ENCODE measurements at regions not wholly inside any gene's neighbourhood (a gene's known extent, or its start where the extent isn't known, plus 50 kb on each side); places are given as distances from the start of the nearest gene placed in this dataset.

- peak; percentile 45 to 64 for DNase-seq
- Histone ChIP-seq H3K9me3 (ENCODE audit: control insufficient read depth, low read length) (no peaks in the 10 kb centered on the region), H3K4me3 (ENCODE audit: low read length in 2 of 2) (no peak overlapping the region), H3K36me3 (ENCODE audit: control insufficient read depth in 1 of 2, insufficient read depth in 2 of 2, low read length in 1 of 2) (no peaks in the 10 kb centered on the region), H3K27ac (ENCODE audit: low read depth in 1 of 2, low read length in 2 of 2) (no peak overlapping the region), H3K27me3 (ENCODE audit: control insufficient read depth in 1 of 2, insufficient read depth in 2 of 2, low read length in 1 of 2) (no peaks in the 10 kb centered on the region), H3K4me1 (ENCODE audit: control insufficient read depth in 1 of 2, insufficient read depth in 2 of 2, low read length in 2 of 2) (no peaks in the 10 kb centered on the region)
- intact Hi-C loops (cut with DNase I): no loop called here
- peak; percentile 48 for ATAC-seq (ENCODE audit: low FRiP score)
- 96% methylated on average over 36 of the region's 36 CpGs for WGBS, 2 donors
Observed at GRCh38 chr4:92182006-92182735, 121.6 kb upstream of the GRID2 start.

GRCh38 chr4:92182736-92183407 lies 120.9 kb upstream of the GRID2 start:
- WGBS, 2 donors: 96 to 98% methylated on average over 33 of the region's 33 CpGs
- peak in 1 of 2 donors; percentile 37 for DNase-seq

DNA sequence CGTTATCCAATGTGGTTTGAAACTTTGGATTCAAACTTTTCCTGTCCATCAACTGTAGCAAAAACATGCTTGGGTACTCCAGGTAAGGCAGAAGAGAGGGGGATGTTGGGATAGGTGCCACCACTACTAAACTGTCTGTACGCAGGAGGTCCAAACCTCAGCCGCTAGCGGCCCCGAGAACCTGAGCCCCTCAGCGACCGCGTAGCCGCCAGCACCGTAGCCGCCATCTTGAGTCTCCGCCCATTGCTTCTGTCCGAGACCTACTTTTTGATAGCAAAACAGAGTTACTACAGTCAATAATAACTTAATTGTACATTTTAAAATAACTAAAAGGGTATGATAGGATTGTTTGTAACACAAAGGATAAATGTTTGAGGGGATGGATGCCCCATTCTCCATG lies 119.9 kb upstream of the GRID2 start:
- WGBS, 2 donors: 98 to 99% methylated on average over 13 of the region's 13 CpGs
- no peak overlapping the region for H3K4me3 ChIP-seq (ENCODE audit: low read length in 2 of 2)
- H3K36me3 ChIP-seq (ENCODE audit: control insufficient read depth in 1 of 2, insufficient read depth in 2 of 2, low read length in 1 of 2): no peaks in the 10 kb centered on the region
- no peaks in the 10 kb centered on the region for H3K4me1 ChIP-seq (ENCODE audit: control insufficient read depth in 1 of 2, insufficient read depth in 2 of 2, low read length in 2 of 2)
- no peak overlapping the region for H3K27ac ChIP-seq (ENCODE audit: low read depth in 1 of 2, low read length in 2 of 2)
- no peak for DNase-seq
- no peaks in the 10 kb centered on the region for H3K9me3 ChIP-seq (ENCODE audit: control insufficient read depth, low read length)
- no peak for ATAC-seq (ENCODE audit: low FRiP score)
- H3K27me3 ChIP-seq (ENCODE audit: control insufficient read depth in 1 of 2, insufficient read depth in 2 of 2, low read length in 1 of 2): no peaks in the 10 kb centered on the region
- intact Hi-C loops (cut with DNase I): no loop called here

More at GRCh38 chr4:92182736-92183407, 120.9 kb upstream of the GRID2 start:
- Histone ChIP-seq H3K9me3 (ENCODE audit: control insufficient read depth, low read length) (no peaks in the 10 kb centered on the region), H3K27me3 (ENCODE audit: control insufficient read depth in 1 of 2, insufficient read depth in 2 of 2, low read length in 1 of 2) (no peaks in the 10 kb centered on the region), H3K4me1 (ENCODE audit: control insufficient read depth in 1 of 2, insufficient read depth in 2 of 2, low read length in 2 of 2) (no peaks in the 10 kb centered on the region), H3K36me3 (ENCODE audit: control insufficient read depth in 1 of 2, insufficient read depth in 2 of 2, low read length in 1 of 2) (no peaks in the 10 kb centered on the region), H3K4me3 (ENCODE audit: low read length in 2 of 2) (no peak overlapping the region), H3K27ac (ENCODE audit: low read depth in 1 of 2, low read length in 2 of 2) (no peak overlapping the region)
- intact Hi-C loops (cut with DNase I): no loop called here
- no peak for ATAC-seq (ENCODE audit: low FRiP score)

DNA sequence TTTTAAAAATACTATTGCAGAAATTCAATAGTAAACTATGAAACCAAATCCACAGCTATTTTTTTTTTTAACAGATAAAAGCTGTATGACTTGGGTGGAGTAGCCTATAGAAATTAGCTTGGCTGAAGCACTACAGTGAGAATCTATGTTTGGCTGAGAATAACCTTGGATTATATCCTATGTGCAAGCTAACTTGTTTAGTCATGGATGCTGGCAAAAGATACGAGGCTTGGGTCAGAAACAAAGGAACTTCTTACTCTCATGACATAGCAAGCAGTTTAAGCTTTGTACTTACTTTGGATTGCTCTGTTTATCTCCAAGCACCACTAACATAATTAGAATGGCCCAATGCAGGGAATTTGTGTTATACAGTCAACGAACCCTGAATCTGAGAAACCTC lies 119.2 kb upstream of the GRID2 start:
- Histone ChIP-seq H3K27me3 (ENCODE audit: control insufficient read depth in 1 of 2, insufficient read depth in 2 of 2, low read length in 1 of 2) (no peaks in the 10 kb centered on the region), H3K4me1 (ENCODE audit: control insufficient read depth in 1 of 2, insufficient read depth in 2 of 2, low read length in 2 of 2) (no peaks in the 10 kb centered on the region), H3K27ac (ENCODE audit: low read depth in 1 of 2, low read length in 2 of 2) (no peak overlapping the region), H3K4me3 (ENCODE audit: low read length in 2 of 2) (no peak overlapping the region), H3K36me3 (ENCODE audit: control insufficient read depth in 1 of 2, insufficient read depth in 2 of 2, low read length in 1 of 2) (no peaks in the 10 kb centered on the region), H3K9me3 (ENCODE audit: control insufficient read depth, low read length) (no peaks in the 10 kb centered on the region)
- ATAC-seq (ENCODE audit: low FRiP score): no peak
- 54 to 57% methylated on average over 2 of the region's 2 CpGs for WGBS, 2 donors
- intact Hi-C loops (cut with DNase I): no loop called here
- no peak for DNase-seq

- H3K27me3 ChIP-seq (ENCODE audit: control insufficient read depth in 1 of 2, insufficient read depth in 2 of 2, low read length in 1 of 2): no peaks in the 10 kb centered on the region
- WGBS, 2 donors: 97% methylated on average over 2 of the region's 2 CpGs
- H3K4me1 ChIP-seq (ENCODE audit: control insufficient read depth in 1 of 2, insufficient read depth in 2 of 2, low read length in 2 of 2): no peaks in the 10 kb centered on the region
- H3K4me3 ChIP-seq (ENCODE audit: low read length in 2 of 2): no peak overlapping the region
- ATAC-seq (ENCODE audit: low FRiP score) (no peak), DNase-seq (no peak)
- H3K36me3 ChIP-seq (ENCODE audit: control insufficient read depth in 1 of 2, insufficient read depth in 2 of 2, low read length in 1 of 2): no peaks in the 10 kb centered on the region
- H3K9me3 ChIP-seq (ENCODE audit: control insufficient read depth, low read length): no peaks in the 10 kb centered on the region
- H3K27ac ChIP-seq (ENCODE audit: low read depth in 1 of 2, low read length in 2 of 2): no peak overlapping the region
- intact Hi-C loops (cut with DNase I): no loop called here
Observed at GRCh38 chr4:92186239-92186638, 117.5 kb upstream of the GRID2 start.

DNA sequence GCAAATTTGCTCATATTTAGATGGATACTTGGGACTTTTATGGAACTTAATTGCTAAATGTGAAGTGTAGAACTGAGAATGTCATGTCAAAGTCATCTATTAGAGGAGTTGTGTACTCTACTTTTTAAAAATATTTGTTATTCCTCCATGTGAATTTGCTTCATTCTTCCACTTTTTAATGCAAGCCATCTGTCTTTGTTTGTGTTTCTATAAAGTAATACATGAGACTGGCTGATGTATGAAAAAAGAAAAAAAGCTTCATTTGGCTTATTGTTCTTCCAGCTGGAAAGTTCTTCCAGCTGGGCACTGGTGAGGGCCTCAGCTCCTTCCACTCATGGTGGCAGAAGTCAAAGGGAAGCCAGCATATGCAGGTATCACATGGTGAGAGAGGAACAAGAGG lies 114.6 kb upstream of the GRID2 start:
- Histone ChIP-seq H3K27ac (ENCODE audit: low read depth in 1 of 2, low read length in 2 of 2) (no peak overlapping the region), H3K9me3 (ENCODE audit: control insufficient read depth, low read length) (no peaks in the 10 kb centered on the region), H3K27me3 (ENCODE audit: control insufficient read depth in 1 of 2, insufficient read depth in 2 of 2, low read length in 1 of 2) (no peaks in the 10 kb centered on the region), H3K4me3 (ENCODE audit: low read length in 2 of 2) (no peak overlapping the region), H3K36me3 (ENCODE audit: control insufficient read depth in 1 of 2, insufficient read depth in 2 of 2, low read length in 1 of 2) (no peaks in the 10 kb centered on the region), H3K4me1 (ENCODE audit: control insufficient read depth in 1 of 2, insufficient read depth in 2 of 2, low read length in 2 of 2) (no peaks in the 10 kb centered on the region)
- no peak for DNase-seq
- intact Hi-C loops (cut with DNase I): no loop called here
- no peak for ATAC-seq (ENCODE audit: low FRiP score)

GRCh38 chr4:92198711-92199110 lies 105.1 kb upstream of the GRID2 start:
- DNase-seq (no peak), ATAC-seq (ENCODE audit: low FRiP score) (no peak)
- no peaks in the 10 kb centered on the region for H3K9me3 ChIP-seq (ENCODE audit: control insufficient read depth, low read length)
- WGBS, 2 donors: 21 to 30% methylated on average over 4 of the region's 4 CpGs
- H3K4me3 ChIP-seq (ENCODE audit: low read length in 2 of 2): no peak overlapping the region
- no peaks in the 10 kb centered on the region for H3K36me3 ChIP-seq (ENCODE audit: control insufficient read depth in 1 of 2, insufficient read depth in 2 of 2, low read length in 1 of 2)
- intact Hi-C loops (cut with DNase I): no loop called here
- no peak overlapping the region for H3K27ac ChIP-seq (ENCODE audit: low read depth in 1 of 2, low read length in 2 of 2)
- no peaks in the 10 kb centered on the region for H3K4me1 ChIP-seq (ENCODE audit: control insufficient read depth in 1 of 2, insufficient read depth in 2 of 2, low read length in 2 of 2)
- H3K27me3 ChIP-seq (ENCODE audit: control insufficient read depth in 1 of 2, insufficient read depth in 2 of 2, low read length in 1 of 2): no peaks in the 10 kb centered on the region

DNA sequence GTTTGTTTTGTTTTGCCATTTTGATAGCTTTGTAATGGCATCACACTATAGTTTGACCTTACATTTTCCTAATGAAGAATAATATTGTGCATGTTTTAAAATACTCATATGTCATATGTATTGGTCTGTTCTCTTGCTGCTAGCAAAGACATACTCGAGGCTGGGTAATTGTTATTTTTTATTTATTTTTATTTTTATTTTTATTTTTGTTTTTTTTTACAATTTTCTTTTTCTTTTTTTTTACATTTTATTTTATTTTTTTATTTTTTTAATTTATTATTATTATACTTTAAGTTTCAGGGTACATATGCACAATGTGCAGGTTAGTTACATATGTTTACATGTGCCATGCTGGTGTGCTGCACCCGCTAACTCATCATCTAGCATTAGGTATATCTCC lies 104.6 kb upstream of the GRID2 start:
- Histone ChIP-seq H3K9me3 (ENCODE audit: control insufficient read depth, low read length) (no peaks in the 10 kb centered on the region), H3K36me3 (ENCODE audit: control insufficient read depth in 1 of 2, insufficient read depth in 2 of 2, low read length in 1 of 2) (no peaks in the 10 kb centered on the region), H3K27me3 (ENCODE audit: control insufficient read depth in 1 of 2, insufficient read depth in 2 of 2, low read length in 1 of 2) (no peaks in the 10 kb centered on the region), H3K4me3 (ENCODE audit: low read length in 2 of 2) (no peak overlapping the region), H3K4me1 (ENCODE audit: control insufficient read depth in 1 of 2, insufficient read depth in 2 of 2, low read length in 2 of 2) (no peaks in the 10 kb centered on the region), H3K27ac (ENCODE audit: low read depth in 1 of 2, low read length in 2 of 2) (no peak overlapping the region)
- DNase-seq: no peak
- no peak for ATAC-seq (ENCODE audit: low FRiP score)
- WGBS, 2 donors: 83 to 92% methylated on average over 2 of the region's 2 CpGs
- intact Hi-C loops (cut with DNase I): no loop called here

- no peaks in the 10 kb centered on the region for H3K4me1 ChIP-seq (ENCODE audit: control insufficient read depth in 1 of 2, insufficient read depth in 2 of 2, low read length in 2 of 2)
- no peaks in the 10 kb centered on the region for H3K36me3 ChIP-seq (ENCODE audit: control insufficient read depth in 1 of 2, insufficient read depth in 2 of 2, low read length in 1 of 2)
- WGBS, 2 donors: 95 to 98% methylated on average over 7 of the region's 7 CpGs
- DNase-seq: no peak
- no peak overlapping the region for H3K4me3 ChIP-seq (ENCODE audit: low read length in 2 of 2)
- H3K9me3 ChIP-seq (ENCODE audit: control insufficient read depth, low read length): no peaks in the 10 kb centered on the region
- intact Hi-C loops (cut with DNase I): no loop called here
- H3K27ac ChIP-seq (ENCODE audit: low read depth in 1 of 2, low read length in 2 of 2): no peak overlapping the region
- H3K27me3 ChIP-seq (ENCODE audit: control insufficient read depth in 1 of 2, insufficient read depth in 2 of 2, low read length in 1 of 2): no peaks in the 10 kb centered on the region
- no peak for ATAC-seq (ENCODE audit: low FRiP score)
Observed at GRCh38 chr4:92210906-92211305, 92.9 kb upstream of the GRID2 start.

Data from aorta (tissue), 5 donors.